Activated naive CD4-positive, alpha-beta T cell treated with anti-CD3 and anti-CD28 coated beads, Interleukin-2, amount 50 U/mL, for 16 hours (primary cell): ENCODE measurements at regions not wholly inside any gene's neighbourhood (a gene's known extent, or its start where the extent isn't known, plus 50 kb on each side); places are given as distances from the start of the nearest gene placed in this dataset.

Source experiments
- DNase-seq: peaks from one replicate; pipeline ENCODE4 v3.0.0-alpha.2; 2020

DNA sequence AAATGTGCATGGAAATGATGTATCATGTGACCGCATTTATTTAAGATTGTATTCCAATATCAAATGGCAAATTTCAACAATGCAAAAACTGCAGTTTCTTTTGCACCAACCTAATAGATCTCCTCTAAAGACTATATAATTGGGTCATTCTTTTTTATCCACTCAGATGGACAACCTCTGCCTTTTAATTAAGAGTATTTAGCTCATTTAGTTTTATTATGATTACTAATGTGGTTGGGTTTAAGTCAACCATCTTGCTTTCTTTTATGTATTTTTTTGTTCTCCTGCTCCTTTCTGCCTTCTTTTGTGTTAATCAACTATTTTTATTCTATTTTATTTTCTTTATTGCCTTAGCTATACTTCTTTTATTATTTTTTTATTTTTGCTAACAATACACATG lies 468.5 kb upstream of the MKI67 start:
- no peak for DNase-seq

DNA sequence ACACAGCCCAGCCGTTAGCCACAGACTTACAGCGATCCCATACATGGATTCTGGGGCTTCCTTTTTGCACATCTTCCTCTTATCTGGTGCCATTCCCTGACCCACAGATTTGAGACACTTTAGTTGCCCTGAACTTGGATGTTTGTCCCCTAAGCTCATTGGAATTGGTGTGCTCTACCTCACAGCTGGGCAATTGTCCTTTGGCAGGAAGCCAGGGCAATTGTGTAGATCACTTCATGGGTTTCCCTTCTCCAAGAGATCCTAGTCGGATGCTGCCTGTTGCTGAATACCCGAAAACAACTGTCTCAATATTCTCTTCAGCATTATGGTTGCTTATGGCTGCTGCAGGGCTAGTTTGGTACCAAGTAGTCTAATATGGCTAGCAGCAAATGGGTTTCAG lies 470.7 kb upstream of the MKI67 start:
- no peak for DNase-seq

DNA sequence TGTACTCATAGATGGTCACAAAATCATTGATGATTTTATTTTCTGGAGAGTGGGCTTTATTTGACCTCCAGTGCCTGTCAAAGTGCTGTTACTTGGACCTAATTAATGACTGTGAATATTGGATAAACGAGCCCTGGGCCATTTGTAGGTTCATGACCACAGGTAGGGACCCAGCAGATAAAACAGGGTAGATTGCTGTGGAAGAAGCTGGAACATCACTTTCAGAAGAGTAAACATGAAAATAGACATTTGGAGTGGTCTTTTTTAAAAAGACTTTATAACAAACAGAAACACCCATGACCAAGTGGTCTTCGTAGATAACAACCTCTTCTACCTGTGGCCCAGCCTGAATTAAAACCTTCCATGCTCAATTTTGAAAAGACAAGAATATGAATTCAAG lies 472.8 kb upstream of the MKI67 start:
- DNase-seq = no peak

DNA sequence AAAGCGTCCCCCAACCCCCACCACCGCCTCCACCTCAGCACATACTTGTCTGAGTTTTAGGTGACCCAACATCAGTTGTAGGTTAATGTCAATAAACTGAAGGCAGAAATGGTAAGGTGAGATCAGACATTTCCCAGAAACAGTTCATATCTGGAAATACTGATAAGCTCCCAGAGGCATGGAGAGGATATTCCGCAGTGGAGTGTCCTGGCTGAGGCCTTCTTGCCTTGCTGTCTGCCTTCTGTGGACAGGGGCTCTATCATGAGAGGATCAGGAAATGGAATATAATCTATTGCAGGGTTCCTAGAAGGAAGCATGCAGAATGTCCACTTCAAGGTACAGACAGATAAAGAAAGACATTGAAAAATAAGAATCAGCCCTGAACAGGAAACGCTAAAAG lies 473.3 kb upstream of the MKI67 start:
- DNase-seq = no peak

DNA sequence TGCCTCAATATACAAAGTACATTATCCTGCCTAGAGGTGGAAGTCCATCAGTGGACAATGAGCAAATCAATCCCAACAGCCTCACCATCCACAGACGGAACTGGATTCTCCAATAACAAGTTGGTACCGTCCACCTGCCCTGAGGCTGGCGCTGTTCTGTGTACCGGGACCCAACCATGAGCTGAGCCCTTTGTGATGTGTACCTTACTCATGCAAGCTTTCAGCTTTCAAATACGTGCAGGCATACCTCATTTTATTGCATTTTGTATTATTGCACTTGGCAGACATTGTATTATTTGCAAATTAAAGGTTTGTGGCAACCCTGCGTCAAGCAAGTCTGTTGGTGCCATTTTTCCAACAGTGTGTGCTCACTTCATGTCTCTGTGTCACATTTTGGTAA lies 476.0 kb upstream of the MKI67 start:
- no peak for DNase-seq

DNA sequence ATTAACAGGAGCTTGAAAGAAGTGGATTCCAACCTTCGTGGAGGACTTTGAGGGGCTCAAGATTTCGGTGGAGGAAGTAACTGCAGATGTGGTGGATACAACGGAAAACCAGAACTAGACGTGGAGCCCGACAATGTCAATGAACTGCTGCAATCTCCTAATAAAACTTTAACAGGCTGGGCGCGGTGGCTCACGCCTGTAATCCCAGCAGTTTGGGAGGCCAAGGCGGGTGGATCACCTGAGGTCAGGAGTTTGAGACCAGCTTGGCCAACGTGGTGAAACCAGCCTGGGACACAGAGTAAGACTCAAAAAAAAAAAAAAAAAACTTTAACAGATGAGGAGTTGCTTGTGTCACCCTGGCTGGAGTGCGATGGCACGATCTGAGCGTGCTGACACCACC lies 477.8 kb upstream of the MKI67 start:
- DNase-seq = no peak

DNA sequence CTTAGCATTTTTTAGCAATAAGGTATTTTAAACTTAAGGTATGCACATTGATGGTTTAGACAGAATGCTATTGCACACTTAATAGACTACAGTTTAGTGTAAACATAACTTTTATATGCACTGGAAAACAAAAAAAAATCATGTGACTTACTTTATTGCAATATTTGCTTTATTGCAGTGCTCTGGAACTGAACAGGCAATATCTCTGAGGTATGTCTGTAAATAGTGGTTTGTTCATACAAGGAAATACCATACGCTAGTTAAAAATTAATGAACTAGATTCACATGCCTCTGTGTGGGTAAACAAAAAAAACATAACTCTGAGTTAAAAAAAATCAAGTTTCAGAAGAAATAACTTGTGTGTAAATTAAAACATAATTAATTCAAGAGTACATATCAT lies 479.0 kb upstream of the MKI67 start:
- DNase-seq = no peak

DNA sequence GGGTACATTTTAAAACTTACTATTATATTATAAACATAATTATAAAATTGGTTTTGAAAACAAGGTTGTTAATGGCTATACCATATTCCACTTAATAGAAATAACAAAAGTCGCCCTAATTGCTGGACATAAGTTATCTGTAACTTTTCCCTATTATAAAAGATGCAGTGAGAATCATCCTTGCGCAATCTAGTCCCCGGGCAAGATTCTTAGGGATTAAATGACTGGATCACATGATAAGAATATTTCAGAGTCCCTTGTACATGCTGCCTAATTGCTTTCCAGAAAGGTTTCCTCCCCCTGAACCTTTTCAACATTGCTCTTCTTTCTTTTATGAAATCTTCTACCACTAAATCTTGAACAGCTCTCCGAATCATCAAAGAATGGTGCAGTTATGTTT lies 479.8 kb upstream of the MKI67 start:
- no peak for DNase-seq

DNA sequence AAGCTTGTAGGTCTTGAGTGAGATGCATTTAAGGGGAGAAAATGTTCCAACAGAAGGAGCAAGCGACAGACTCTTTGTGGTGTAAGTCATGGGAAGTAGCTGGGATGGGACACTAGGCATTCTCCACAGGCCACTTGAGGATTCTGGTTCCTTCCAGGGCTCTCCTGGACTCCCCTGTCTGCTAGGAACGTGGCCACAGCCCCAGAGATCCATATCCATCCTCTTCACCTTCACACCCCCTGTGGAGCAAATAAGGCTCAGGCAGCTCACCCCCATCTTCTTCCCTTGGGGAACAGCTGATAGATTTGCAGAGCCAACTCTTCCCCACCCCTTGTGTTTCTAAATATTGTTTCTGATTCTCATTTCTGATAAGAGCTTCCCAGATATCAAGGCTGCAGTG lies 482.6 kb upstream of the MKI67 start:
- no peak for DNase-seq

DNA sequence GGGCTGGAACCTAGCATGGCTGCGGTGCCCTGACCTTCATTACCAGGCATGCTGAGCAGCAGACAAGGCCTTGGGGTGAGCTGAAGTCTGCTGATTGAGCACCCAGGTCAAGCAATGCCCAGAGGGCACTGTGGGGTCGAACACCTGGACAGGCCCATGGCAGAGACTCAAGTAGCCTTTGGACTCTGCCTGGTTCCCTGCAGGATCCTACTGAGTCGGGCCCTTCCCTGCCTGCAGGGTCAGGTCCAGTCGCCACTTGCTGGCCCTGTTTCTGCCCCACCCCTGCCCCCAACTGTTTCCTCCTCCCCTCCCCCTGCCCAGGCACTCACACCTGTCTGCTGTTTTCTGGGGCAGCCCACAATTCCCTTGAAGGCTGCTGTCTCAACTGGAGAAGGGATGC lies 483.2 kb upstream of the MKI67 start:
- DNase-seq = no peak

DNA sequence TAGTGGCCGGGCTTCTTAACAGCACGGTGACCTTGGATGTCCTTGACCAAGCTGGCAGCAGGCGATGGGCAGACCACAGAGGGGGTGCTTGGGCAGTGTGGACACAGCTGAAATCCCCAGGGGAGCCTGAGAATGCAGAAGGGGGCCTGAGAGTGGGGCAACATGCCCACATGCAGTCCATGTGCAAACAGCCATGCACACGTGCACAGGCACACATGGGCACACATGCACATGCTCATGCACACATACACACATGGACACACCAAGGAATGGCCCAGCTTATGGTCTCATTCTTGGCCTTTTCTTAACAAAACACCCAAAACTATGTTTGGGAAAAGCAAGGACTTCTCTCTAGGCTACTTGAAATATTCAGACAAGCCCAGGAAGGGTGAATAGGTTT lies 483.9 kb upstream of the MKI67 start:
- DNase-seq = no peak

DNA sequence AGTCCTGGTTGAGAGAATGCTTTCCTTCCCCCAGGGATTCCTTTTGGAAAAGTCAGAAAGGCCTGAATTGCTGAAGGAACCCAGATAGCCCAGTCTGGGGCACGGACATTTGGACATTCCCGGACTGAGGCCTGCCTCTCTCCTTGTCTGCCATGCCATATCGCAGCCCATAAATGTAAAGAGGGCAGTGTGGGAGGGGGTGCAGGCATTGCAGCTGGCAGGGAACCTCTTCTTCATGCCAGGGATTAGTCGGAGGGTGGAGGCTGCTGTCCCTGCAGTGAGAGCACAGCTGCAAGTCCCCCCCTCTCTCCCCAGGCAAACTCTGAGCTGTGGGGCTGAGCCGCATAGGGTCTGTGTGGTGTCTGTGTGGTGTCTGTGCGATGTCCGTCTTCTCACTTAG lies 486.0 kb upstream of the MKI67 start:
- DNase-seq = no peak

DNA sequence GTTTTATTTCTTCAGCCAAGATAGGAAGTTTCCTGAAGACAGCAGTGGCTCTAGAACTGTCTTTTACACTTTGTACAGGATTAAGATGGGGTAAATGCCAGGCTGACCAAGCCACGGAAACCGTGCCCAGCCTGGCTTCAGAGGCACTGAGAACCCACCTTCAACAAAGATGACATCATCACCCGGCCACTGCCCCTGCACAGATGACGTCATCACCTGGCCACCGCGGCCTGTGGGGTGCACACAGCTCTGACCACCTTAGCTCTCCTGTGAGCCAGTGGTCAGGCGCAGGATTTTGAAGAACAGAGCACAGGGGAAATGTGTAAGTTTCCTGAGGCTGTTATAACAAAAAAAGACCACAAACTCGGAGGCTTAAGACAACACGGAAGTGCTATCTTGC lies 486.4 kb upstream of the MKI67 start:
- DNase-seq = no peak

DNA sequence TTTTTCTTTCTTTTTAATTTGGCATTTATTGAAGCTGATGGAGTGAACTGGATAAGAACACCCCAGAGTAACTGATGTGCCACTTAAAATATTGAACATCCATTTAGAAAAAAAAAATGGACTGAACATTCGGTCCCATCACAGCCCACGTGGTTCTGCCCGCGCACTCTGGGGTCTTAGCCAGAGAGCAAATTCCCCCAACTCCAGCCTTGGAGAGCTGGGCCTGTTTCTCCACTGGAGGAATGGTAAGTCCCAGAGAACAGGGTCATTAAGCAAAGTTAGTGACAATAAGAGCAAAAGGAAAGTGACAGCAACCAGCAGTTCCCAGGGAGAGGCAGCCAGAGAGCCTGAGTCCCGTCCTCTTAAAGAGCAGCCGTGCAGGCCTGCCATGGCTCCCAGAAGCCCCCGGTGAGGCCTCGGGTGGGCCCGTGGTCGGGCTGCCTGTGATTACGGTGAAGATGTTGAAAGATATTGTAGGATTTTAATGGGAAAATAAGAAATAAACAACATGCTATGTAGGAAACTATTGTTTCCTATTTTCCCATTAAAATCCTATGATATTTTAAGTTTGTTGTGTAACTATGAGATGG lies 487.9 kb upstream of the MKI67 start:
- no peak for DNase-seq

DNA sequence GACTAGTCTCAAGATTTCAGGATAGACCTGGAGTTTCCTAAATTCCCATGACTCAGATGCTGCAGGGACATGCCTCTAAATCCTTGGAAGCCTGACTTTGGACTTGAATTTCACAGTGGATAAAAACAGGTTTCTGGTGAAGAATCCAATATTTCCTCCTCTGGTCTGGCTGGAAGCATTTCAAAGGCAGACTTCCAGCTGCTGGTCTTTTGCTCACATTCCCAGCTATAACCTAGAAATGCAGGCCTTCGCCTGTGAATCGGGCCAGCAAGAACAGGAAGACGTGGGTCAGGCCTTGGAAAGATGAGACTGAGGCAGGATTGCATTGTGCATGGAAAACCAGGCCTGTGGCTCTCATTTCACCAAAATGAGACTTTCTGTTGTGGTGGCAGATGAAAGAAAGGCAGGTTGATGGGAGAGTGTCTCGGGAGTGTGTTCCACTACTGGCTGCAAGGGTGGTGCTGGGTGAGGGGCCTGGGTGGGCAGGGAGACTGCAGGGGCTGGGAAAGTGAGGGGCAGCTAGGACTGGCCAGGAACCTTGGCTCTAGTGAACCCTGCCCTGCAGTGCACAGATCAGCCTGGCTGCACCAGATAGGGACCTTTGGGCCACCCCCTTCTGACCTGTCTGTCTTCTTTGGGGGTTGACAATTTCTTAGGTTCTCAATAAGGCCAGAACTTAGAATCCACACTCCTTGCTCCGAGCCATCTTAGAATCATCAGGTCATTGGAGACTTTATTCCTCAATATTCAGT lies 488.8 kb upstream of the MKI67 start:
- no peak for DNase-seq

DNA sequence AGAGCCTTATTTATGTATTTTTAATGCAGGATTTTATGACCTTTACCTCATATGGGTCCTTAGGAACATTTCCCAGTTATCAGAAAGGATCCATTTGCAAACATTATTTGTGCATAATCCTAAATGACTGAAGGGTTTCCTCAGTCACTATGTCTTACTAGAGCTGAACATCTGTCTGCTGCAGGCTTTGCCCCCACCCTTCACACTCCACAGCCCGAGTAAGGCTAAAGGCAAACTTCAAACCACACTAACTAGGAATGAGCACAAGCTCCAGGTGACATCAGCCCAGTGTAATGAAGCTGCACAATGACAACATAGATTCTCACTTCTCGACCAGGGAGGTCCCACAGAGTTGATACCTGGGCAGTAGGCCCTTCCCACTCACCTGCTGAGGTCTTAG lies 491.3 kb upstream of the MKI67 start:
- DNase-seq = no peak

DNA sequence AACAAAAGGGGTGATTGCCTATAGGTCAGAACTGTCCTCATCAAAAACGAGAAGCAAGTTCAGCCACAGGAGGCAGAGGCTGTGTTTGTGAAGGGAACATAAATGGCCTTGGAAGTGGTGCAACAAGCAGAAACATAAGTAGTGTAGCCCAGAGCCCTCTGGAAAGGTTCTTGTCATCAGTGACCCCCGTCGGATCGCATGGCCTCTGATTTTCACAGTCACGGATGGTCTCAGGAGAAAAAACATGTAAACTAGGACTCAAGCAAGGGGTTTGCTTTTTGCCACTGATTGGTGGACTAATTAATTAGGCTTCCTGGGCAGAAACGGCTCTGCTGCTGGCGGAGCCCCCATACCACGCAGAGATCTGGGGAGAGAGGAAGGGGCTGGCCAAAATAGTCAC lies 496.5 kb upstream of the MKI67 start:
- no peak for DNase-seq

DNA sequence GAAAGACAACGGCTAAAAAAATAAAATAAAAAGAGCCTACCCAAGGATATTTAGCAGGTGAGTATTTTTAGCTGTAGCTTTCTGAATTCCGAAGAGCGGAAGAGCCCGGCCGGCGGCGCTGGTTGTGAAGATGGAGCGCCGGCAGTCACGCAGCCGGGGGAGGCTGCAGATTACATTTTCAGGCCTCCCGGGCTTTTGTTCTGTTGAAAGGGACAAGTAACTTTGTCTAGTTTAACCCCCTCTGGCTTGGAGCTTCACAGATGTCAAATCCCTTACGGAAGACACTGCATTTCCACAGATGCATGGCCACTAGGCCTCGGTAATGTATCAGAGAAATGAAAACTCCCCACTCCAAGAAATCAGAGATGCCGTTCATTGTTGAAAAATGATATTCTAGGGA lies 497.6 kb upstream of the MKI67 start:
- no peak for DNase-seq

DNA sequence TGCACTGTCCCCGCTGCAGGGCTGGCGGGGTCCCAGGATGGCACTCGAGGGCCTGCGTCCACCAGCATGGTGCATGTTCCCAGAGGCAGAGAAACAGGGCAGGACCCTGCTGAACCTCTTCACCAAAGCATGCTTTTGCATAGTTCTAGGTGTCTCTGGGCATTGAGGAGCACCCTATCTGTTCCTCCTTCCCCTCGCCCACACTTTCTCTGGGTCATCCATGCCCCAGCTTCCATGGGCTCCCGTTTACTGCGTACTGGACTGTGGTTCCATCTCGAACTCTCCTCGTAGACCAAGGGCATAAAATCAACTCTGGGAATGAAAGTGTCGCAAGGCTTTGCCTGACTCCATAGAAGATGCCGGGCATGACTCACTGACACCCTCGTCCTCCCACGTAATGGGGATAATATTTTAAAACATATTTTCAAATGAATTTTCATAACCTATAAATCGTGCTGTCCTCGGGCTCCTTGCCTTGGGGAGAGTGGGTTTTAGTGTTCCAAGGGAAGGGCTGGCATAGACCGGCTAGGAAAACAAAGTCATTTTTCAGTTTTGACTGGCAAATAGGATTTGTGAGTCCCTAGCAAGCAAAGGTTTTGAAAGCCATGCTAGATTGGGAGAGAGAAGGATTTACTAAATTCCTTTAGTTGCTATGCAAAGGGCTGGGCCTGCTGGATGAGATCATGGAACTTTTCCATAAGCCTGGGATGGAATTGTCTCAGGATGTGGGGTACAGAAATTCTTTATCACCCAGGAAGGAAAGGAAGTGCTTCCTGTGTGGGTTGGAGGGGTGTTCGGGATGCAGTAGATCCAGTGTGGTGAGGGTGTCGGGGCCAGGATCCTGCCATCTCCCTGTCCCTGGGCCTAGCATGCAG lies 498.7 kb upstream of the MKI67 start:
- no peak for DNase-seq

DNA sequence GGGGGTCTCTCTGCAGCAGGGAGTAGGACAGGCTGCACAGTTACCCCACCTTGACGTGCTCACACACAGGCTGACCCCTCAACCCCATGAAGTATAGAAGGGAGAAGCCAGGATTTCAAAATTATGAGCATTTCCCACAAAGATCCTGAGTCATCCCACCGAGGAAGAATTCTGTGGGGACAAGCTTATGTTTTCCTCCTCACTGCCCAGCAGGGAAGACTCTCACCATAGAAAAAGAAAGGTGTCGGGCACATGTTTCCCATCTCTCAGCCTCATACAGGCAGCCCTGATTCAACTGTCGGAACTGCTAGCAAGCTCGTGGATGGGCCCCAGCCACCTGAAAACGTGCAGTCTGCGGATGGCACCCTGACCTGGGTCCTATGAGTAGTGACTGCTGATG lies 499.7 kb upstream of the MKI67 start:
- no peak for DNase-seq

DNA sequence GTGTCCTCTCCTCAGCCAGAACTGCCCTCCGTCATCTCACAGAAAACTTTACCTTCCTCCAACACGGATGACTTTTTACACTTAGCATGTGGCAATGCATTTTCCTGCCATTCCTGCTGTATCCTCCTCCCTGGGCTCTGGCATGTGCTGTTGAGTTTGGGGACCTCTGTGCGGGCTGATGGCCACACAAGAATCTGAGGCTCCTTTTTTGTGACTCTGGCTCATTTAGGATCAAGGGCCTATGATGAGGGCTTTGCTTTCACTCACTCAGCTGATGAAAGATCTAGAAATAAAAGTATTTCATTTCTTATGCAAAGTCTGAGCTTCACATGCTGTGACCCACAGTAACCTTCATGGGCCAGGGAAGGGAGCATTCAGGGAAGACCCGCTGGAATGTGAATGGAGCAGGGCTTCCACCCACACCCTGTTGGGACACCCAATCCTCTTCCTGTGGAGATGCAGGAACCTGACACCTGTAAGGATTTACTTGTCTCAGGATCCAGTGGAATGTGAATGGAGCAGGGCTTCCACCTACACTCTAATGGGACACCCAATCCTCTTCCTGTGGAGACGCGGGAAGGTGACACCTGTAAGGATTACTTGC lies 500.3 kb upstream of the MKI67 start:
- DNase-seq = no peak

DNA sequence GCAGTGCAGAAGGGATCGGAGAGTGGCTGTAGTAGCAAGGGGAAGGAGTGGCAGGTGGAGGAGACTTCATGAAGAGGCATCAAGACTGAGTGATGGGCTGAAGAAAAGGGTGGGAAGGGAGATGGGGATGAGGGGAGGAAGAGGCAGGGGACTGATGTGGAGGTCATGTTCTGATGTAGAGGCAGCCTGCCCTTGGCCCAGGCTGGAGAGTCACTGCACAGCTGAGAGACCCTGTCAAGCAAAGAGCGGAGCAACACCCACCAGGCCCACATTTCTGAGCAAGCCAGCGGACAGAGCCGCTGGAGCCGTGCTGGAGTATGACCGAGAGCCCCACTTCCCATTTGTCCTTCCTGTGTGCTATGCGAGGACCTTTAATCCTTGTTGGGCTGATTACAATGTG lies 501.6 kb upstream of the MKI67 start:
- no peak for DNase-seq

DNA sequence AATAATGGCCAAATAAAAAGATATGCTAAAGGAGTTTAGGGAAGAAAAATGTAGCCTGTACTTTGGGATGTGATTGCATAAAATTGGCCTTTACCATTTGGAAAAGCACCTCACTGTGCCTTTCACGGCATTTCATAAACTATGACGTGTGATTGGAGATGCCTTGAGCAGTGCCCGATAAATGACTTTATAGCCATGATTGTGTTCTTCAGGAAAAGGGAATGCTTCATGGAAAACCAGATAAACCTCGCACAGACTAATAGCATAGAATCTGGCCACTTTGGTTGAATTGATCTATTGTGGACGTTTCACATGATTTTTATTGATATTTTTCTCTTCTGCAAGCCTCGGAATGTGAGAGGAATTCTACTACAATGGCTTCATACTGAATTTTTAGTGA lies 502.0 kb upstream of the MKI67 start:
- no peak for DNase-seq
